Kidney (tissue), 13 donors: ENCODE measurements at regions not wholly inside any gene's neighbourhood (a gene's known extent, or its start where the extent isn't known, plus 50 kb on each side); places are given as distances from the start of the nearest gene placed in this dataset.

ENCODE experiments used
- DNase-seq, 5 donors: peaks; one replicate each; pipeline ENCODE4 v3.0.0-alpha.2; 2013 to 2020
- FAIRE-seq: peaks from 2 replicates; lab custom pipeline; 2012; peaks lifted over from hg19 to GRCh38; lab: Jason Lieb, UNC
- H3K27ac ChIP-seq, 2 donors: one replicate each; pipeline ENCODE4 v1.7.0; 2013; ENCODE audit warnings: low read depth in 2 of 2, low read length in 2 of 2, inconsistent platforms in 1 of 2
- H3K27me3 ChIP-seq: one replicate; pipeline ENCODE4 v1.7.1; 2013; ENCODE audit warnings: low read length, inconsistent platforms; ENCODE audit not compliant: control insufficient read depth, insufficient read depth
- H3K36me3 ChIP-seq, 3 donors: one replicate each; pipeline versions ENCODE4 v1.7.0 to v1.7.1; 2013; ENCODE audit warnings: low read length in 3 of 3, control low read depth in 1 of 3, inconsistent platforms in 1 of 3; ENCODE audit not compliant: insufficient read depth in 3 of 3, control insufficient read depth in 2 of 3
- H3K4me1 ChIP-seq, 3 donors: one replicate each; pipeline versions ENCODE4 v1.7.0 to v1.7.1; 2013; ENCODE audit warnings: low read length in 3 of 3, inconsistent platforms in 1 of 3, low read depth in 1 of 3; ENCODE audit not compliant: control insufficient read depth in 2 of 3, insufficient read depth in 2 of 3
- H3K4me3 ChIP-seq, 3 donors: one replicate each; pipeline versions ENCODE4 v1.7.0 to v1.8.1; 2013; ENCODE audit warnings: low read length in 3 of 3, control low read depth in 1 of 3, inconsistent platforms in 1 of 3
- H3K9ac ChIP-seq, 3 donors: one replicate each; pipeline versions ENCODE4 v1.7.0 to v1.7.1; 2013; ENCODE audit warnings: low read length in 3 of 3, control low read depth in 1 of 3, inconsistent platforms in 1 of 3
- H3K9me3 ChIP-seq, 3 donors: one replicate each; pipeline versions ENCODE4 v1.7.0 to v1.7.1; 2013; ENCODE audit warnings: low read length in 3 of 3, control low read depth in 1 of 3, inconsistent platforms in 1 of 3; ENCODE audit not compliant: control insufficient read depth in 2 of 3, insufficient read depth in 1 of 3
- intact Hi-C: fragments of 100-400 bp; cut with DNase I; formaldehyde crosslinking; loops from one replicate; pipeline ENCODE4 v1.11.1; 2022
- TF ChIP-seq, protein P1 (sequence below): IDR thresholded peaks from 3 replicates; pipeline ENCODE4 v1.5.1; 2012; ENCODE audit warnings: mild to moderate bottlenecking, moderate library complexity, borderline replicate concordance; ENCODE audit not compliant: insufficient read depth; ENCODE audit errors: extremely low read depth
- donor health status: control.
- donor health status: control.
- donor health status: control.
- donor health status: control.
- donor health status: control.
- donor health status: DM: yes; HTN: yes; CAD: no.
- donor health status: Normal renal cell carcinoma (clear cell type).

DNA sequence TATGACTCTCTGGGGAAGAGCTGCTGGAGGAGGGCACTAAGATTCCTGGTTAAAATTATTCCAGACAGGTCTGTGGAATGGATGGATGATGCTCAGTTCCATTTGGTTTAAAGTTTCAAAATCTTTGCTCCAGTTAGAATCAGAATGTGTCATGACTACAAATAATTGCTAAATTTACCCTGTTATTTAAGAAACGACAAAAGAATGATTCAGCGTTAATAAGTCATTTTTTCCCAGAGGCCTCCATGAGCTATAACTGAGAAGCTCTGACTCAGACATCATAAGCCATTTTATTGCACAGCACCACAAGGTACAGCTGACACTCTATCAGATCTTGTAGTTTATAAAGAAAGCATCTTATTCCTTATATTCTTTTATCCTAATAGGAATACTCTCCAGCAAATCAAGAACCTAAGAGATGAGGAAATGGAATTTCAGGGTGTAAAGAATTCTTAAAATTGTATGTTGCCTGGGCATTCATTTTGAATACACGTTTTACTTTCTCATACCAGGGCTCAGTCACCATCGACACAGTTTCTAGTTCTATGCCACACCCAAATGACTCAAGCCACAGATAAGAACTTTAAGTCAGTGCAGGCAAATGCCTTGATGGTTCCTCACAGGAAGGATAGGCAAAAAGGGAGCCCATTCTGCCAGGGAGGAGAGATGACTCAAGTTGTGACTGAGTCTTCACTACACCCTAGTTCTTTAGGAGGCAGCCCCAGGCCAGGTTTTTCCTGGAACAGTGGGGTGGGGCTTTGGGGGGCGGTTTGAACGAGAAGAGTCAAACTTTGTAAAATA lies 636.0 kb downstream of the MMUT start:
- no peak for DNase-seq
- H3K27me3 ChIP-seq: no peaks in the 10 kb centered on the region
- FAIRE-seq: no peak
- no peak overlapping the region for H3K27ac ChIP-seq
- H3K9me3 ChIP-seq: no peaks in the 10 kb centered on the region
- H3K4me1 ChIP-seq: no peaks in the 10 kb centered on the region
- H3K9ac ChIP-seq: no peak overlapping the region
- TF ChIP-seq, protein P1, sequence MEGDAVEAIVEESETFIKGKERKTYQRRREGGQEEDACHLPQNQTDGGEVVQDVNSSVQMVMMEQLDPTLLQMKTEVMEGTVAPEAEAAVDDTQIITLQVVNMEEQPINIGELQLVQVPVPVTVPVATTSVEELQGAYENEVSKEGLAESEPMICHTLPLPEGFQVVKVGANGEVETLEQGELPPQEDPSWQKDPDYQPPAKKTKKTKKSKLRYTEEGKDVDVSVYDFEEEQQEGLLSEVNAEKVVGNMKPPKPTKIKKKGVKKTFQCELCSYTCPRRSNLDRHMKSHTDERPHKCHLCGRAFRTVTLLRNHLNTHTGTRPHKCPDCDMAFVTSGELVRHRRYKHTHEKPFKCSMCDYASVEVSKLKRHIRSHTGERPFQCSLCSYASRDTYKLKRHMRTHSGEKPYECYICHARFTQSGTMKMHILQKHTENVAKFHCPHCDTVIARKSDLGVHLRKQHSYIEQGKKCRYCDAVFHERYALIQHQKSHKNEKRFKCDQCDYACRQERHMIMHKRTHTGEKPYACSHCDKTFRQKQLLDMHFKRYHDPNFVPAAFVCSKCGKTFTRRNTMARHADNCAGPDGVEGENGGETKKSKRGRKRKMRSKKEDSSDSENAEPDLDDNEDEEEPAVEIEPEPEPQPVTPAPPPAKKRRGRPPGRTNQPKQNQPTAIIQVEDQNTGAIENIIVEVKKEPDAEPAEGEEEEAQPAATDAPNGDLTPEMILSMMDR: no peak
- no peak overlapping the region for H3K4me3 ChIP-seq
- intact Hi-C loops: no loop called here
- no peaks in the 10 kb centered on the region for H3K36me3 ChIP-seq

DNA sequence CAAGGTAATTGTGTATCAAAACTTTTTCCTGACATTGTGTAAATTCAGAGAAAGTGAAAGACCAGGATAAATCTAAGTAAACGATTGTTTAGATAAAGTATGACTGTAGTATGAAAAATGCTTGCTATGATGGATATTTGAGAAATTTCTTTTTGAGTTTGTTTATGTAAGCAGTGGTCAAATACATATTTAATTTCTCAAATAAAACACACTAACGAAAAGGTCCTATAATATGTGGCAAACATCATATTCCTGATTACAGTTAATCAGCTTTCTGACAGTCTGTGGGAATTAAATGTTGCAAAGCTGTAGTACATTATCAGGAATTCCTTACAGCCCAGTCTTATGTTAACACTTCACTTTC lies 636.9 kb downstream of the MMUT start:
- no peak for DNase-seq
- FAIRE-seq: no peak
- H3K4me3 ChIP-seq: no peak overlapping the region
- no peak overlapping the region for H3K27ac ChIP-seq
- H3K27me3 ChIP-seq: no peaks in the 10 kb centered on the region
- TF ChIP-seq, protein P1: no peak
- no peaks in the 10 kb centered on the region for H3K4me1 ChIP-seq
- intact Hi-C loops: no loop called here
- H3K36me3 ChIP-seq: no peaks in the 10 kb centered on the region
- no peaks in the 10 kb centered on the region for H3K9me3 ChIP-seq
- H3K9ac ChIP-seq: no peak overlapping the region

DNA sequence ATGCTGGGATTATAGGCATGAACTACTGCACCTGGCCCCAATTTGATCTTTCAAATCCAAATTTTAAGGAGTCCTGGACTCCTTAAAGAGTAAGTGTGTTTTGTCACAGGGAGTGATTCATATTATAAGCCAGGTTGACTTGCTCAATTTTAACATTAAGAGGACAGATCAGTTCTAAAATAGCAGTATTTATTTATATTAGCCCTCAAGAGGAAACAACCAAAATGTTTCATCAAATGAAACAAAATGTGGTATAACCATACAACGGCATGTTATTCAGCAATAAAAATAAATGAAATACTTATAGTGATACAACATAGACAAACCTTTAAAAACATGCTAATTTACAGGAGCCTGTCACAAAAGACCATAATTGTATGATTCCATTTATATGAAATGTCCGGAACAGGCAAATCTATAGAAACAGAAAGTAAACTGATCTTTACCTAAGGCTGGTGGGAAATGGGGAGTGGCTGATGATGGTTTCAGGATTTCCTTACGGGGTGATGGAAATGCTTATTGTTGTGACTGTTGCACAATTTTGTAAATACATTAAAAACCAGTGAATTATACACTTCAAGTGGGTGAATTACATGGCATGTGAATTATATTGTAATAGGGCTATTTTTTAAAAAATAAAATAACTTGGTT lies 637.4 kb downstream of the MMUT start:
- no peak for DNase-seq

More for the DNA sequence above, 637.4 kb downstream of the MMUT start:
- intact Hi-C loops: no loop called here
- Histone ChIP-seq H3K4me1 (no peaks in the 10 kb centered on the region), H3K9ac (no peak overlapping the region), H3K4me3 (no peak overlapping the region), H3K36me3 (no peaks in the 10 kb centered on the region), H3K27ac (no peak overlapping the region), H3K9me3 (no peaks in the 10 kb centered on the region), H3K27me3 (no peaks in the 10 kb centered on the region)
- TF ChIP-seq, protein P1: no peak
- FAIRE-seq: no peak
